Inferior parietal cortex (tissue), 1 donor: ENCODE measurements at regions not wholly inside any gene's neighbourhood (a gene's known extent, or its start where the extent isn't known, plus 50 kb on each side); places are given as distances from the start of the nearest gene placed in this dataset.
"Not testable (repeated sequence)": the region's sequence is repeated elsewhere in the genome, so short reads cannot be mapped to it uniquely, and the experiment has no call there.

Experiments
- DNase-seq: peaks from one replicate; pipeline ENCODE4 v3.0.0-alpha.2; 2016; ENCODE audit errors: extremely low spot score

DNA sequence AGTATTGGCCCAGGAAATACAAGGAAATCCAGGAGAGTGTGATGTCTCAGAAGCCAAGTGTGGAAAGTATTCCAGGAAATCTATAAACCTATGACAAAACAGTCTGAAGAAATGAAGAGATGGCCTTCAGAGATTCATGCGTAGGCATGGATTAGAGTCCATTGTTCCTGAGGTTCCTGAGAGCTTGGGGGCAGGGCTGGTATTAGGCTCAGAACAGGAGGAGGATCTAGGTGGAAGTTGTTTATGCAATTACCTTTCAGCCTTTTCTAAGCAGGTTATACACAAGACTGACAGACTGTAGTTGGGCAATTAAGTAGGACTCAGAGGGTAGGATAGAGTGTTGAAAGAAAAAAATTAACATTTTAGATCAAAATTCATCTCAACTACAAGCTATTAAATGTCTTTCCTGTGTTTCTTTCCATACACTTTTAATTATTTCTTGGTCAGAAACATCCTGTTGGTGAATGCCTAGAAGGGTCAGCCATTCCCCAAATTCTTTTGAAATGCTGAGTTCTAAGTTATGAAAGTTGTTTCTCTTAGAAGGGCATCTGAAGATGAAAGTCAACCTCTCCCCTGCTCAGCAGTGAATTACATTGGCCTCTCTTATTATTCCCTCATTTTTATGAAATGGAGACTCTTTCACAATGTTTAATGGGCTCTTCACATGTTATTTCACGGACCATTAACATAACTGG is 201.2 kb upstream of the MYLIP start:
- no peak for DNase-seq

GRCh38 chr6:15926256-15926655 is 202.6 kb upstream of the MYLIP start:
- DNase-seq = no peak

DNA sequence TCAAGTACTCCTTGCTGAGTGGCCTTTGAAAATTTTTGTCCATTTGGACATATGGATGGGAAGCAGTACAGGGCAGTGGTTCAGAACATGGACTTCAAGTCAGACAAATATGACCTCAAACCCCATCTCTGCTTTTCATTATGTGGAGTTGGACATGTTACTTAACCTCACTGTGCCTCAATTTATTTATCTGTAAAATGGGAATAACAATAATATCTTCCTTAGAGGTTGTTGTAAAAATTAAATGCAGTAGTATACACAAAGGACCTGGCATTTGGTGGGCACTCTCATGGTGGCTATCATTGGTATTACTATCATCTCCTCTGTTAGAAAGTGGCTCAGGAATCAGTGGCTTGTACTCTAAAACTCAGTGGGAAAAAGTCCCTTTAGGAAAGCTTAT is 204.0 kb upstream of the MYLIP start:
- no peak for DNase-seq

DNA sequence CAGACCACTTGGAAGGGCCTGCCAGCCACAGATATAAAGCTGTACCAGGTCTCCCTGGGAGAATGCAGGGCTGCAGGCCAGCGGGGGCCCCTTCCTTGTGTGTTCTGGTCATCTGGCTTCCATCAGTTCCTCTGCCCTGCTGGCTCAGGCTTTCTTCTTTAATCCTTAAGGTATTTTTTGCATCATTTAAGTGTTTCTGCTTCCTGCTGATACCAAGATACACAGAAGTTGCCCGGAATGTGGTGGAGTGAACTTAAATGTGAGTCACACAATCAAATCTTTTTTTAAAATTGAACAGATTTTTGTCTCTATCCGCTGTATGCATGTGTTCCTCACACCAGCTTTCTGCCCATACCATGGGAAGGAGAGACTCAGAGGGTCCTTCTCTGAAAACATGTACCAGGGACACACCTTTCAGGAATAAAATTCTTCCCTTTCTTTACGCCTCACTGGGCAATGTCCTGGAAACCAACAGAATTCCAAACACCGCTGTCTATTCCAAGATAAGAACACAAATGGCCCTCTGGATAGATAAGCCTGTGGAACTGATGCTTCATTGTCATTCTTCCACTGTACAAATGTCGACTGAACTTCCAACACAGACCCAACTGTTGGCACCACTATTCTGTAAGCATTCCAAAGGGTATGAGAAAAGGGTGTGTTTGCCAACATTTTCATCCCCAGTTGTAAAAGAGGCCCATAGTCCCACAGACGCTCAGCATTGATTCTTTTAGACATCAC is 206.2 kb upstream of the MYLIP start:
- DNase-seq = peak; percentile 27

- no peak for DNase-seq
These were observed 207.6 kb upstream of the MYLIP start for GRCh38 chr6:15921243-15921642.

DNA sequence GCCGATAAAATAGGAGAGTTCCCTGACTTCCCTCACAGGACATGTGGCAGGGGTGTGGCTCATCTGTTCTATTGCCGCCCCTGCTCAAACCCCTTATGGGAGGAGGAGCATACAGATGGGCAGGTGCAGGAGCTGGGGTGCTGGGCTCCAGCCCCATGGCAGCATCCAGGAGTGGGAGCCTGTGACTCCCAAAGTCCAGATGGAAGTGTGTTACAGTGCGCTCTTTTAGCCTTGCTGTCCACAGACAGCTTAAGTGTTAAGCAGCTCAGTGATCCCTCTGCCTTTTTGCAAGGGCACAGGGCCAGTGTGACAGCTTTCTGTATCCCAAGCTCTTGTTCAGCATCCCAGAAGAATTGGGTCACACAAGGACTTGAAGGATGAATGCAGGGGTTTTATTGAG is 212.3 kb upstream of the MYLIP start:
- DNase-seq = no peak

DNA sequence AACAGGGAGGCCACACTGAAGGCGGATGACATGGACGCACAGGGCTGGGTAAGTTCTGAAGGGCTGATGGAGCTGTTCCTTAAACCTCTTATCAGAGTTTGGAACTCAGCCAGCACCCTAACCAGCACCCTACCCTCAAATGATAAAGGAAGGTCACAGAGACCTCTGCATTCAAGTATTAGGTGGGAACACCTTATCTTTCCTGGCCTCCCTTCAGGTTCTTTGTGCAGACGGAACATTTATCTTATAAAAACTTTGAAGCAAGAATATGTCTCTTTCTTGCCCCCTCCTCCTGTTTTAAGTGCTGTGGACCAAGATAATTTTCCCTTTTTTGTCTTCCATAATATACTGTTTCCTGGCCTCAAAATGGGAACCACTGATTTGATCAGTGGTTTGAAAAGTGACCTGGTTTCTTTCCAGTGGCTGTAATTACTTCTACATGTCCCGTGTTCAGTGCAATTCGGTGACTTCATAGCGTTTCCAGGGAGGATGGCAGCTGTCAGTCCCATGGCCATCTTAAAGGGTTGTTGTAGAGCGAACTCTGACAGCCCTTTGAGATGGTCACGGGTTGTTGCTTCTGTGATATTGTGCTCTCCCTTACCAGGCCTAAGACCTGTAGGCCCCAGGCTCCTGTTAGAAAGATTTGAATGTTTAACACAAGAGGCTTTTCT is 213.2 kb upstream of the MYLIP start:
- DNase-seq = peak; percentile 39

- DNase-seq = no peak
These were observed 214.3 kb upstream of the MYLIP start for GRCh38 chr6:15914553-15914952.

DNA sequence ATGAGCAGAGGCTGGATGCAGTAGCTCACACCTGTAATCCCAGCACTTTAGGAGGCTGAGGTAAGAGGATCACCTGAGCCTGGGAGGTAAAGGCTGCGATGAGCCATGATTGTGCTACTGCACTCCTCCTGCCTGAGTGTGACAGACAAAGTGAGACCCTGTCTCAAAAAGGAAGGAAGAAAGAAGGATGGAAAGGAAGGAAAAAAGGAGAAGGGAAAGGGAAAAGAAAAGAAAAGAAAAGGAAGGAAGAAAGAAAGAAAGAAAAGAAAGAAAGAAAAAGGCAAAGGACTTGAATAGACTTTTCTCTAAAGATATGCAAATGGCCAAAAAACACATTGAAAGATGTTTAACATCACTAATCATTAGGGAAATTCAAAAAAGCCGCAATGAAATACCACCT is 215.3 kb upstream of the MYLIP start:
- DNase-seq = no peak

DNA sequence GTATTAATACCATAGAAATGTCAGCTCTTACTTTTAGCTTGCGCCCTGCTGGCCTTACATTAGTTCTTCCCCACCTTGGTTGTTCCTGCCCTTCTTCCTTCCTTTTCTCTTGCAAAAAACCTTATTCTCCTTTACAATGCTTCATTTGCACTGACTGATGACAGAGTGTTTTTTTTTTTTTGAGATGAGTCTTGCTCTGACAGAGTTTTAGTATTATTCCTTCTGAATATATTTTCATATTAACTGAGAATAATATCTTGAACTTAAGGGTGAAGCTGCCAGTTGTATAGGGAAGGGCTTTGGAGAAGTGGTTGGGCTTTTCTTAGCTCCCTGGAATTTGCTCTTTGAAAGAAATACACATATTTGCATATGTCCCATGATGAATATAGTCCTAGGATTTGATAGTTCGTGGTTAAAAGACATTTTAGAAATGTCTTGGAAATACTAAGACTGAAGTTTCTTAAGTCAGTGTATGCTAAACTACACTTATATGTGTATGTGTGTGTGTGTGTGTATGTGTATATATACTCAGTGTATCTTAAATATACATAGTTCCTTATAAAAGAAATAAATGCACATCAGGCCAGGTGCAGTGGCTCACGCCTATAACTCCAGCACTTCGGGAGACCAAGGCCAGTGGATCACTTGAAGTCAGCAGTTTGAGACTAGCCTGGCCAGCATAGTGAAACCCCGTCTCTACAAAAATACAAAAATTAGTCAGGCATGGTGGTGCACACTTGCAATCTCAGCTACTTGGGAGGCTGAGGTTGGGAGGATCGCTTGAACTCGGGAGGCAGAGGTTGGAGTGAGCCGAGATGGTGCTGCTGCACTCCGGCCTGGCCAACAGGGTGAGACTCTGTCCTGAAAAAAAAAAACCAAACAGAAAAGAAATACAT is 216.1 kb upstream of the MYLIP start:
- DNase-seq = no peak

GRCh38 chr6:15911753-15912504 is 217.0 kb upstream of the MYLIP start:
- DNase-seq = no peak

DNA sequence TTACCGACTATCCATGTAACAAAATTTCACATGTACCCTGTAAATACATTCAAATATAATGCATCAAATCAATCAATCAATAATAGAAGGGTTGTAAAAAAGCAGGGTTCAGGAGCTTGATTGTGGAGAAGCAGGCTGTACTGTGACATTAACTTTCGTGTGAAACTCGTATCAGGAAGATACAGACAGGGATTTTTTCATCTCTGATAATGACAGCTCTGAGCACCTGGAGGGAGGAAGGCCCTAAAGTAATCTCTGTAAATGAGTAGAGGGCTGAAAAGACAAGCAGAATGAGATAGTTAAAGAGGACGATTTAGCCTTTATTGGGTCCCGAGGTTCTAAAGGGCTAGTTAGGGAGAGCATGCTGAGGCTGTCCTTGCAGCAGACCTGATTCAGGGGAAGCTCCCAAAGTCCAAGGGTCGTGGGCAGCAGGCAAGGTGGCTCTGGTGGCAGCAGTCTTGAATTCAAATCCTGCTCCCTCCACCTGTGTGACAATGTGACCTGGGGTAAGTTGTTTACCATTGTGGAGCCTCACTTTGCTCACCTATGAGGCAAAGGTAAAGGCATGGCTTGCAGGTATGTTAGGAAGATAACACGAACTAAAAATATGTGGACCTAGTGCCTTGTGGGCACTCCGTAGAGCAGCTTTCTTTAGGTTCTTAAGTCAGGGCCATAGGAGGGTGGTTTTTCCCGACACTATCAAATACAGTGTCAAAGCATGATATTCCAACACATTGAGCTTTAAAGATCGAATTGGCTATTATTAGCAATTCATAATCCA is 219.4 kb upstream of the MYLIP start:
- no peak for DNase-seq

DNA sequence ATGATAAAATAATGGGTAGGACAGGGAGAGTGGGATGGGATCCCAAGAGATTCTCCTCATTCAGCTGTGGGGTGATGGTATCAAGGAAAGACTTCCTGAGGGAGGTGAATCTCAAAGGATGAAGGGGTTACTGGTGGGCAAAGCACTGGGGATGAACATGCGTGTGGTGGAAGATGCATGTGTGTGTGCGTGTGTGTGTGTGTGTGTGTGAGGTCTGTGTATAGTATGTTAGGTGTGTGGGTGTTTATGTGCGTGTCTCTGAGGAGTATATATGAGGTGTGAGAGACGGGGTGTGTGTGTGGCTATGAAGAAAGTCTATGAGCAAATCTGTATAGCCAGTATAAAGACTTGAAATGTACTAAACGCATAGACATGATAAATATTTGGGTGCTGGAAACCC is 220.0 kb upstream of the MYLIP start:
- DNase-seq = no peak

- DNase-seq = no peak
These were observed 220.9 kb upstream of the MYLIP start for GRCh38 chr6:15907914-15908518.

DNA sequence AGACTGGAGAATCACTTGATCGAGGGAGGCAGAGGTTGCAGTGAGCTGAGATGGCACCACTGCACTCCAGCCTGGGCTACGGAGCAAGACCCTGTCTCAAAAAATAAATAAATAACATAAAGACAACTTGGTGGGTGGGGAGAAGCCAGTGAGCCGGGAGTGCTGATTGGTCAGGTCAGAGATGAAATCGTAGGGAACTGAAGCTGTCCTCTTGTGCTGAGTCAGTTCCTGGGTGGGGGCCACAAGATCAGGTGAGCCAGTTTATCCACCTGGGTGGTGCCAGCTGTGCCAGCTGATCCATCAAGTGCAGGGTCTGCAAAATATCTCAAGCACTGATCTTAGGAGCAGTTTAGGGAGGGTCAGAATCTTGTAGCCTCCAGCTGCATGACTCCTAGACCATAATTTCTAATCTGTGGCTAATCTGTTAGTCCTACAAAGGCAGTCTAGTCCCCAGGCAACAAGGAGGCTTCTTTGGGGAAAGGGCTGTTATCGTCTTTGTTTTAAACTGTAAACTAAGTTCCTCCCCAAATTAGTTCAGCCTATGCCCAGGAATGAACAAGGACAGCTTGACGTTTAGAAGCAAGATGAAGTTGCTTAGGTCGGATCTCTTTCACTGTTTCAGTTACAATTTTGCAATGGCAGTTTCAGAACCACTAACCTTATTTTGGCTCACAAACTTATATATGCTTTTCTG is 221.5 kb upstream of the MYLIP start:
- not testable (repeated sequence) for DNase-seq

DNA sequence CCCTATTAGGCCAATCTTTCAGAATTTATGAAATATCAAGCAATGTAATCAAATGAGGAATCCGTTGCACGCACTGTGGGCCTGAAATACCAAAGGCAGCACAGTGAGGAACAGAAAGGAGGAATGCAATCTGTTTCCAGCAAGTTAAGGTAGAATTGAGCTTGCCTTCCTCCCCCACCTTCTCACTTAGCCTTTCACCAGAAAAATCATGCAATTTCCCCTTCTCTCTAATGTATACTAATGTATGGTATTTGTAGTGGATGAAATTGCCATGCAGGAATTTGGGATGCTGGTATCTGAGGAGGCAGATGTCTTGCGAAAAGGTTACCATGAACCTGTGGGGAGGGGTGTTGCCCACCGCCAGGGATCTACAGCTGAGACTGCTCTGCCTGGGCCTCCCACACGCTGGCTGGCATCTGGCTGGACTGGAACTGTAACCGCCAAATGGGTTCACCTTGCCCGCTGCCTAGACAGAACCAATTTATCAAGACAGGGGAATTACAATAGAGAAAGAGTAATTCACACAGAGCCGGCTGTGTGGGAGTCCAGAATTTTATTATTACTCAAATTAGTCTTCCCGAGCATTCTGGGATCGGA is 222.4 kb upstream of the MYLIP start:
- no peak for DNase-seq

DNA sequence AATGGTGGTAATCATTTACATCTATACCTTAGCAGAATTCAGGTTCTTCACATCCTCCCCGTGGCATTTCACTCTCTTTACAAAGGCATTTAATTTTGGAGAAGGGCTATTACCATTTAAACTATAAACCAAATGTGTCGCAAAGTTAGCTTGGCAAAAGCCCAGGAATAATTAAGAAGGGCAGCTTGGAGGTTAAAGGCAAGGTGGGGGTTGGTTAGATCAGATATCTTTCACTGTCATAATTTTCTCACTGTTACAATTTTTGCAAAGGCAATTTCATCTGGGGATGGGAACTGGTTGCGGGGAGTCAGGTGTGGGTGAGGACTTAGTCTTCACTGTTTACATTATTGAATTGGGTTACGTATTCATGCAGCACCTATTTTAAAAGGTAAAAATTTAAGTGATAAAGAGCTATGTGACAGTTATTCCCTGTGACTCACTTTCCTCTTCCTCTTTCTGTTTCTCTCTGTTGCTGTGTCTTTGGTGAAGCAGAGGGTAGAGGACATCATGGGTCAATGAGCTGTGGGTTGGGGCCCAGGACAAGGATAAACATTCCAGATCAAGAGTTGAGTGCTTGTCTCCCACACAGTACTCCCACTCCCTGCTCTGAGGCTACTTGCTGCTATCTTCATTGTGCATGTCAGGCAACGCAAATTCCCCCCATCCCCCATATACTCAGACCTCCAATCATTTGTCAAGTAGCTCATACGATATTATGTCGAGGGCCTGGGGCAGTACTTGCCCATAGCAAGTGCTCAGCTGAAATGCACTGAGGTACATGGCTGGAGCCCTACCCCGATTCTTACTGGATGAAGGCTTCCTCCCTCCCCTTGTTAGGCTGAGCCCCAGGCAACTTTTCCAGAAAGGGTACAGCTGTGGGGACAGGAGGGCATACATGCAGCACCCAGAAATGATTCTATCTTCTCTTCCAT is 223.1 kb upstream of the MYLIP start:
- peak; percentile 44 for DNase-seq
